MG63 (cell line): ENCODE measurements at regions not wholly inside any gene's neighbourhood (a gene's known extent, or its start where the extent isn't known, plus 50 kb on each side); places are given as distances from the start of the nearest gene placed in this dataset.

Source experiments
- DNase-seq: peaks from one replicate; pipeline ENCODE4 v3.0.0-alpha.2; 2020
- H3K27me3 ChIP-seq: fragments of 250-450 bp; sonication (Bioruptor Pico); 2 replicates; pipeline ENCODE4 v1.5.1; 2020; ENCODE audit warnings: mild to moderate bottlenecking, moderate library complexity
- H3K36me3 ChIP-seq: fragments of 250-450 bp; sonication (Bioruptor Pico); 2 replicates; pipeline ENCODE4 v1.5.1; 2020; ENCODE audit warnings: mild to moderate bottlenecking, moderate library complexity
- H3K4me3 ChIP-seq: fragments of 250-450 bp; sonication (Bioruptor Pico); 2 replicates; pipeline ENCODE4 v1.5.1; 2020; ENCODE audit warnings: mild to moderate bottlenecking, moderate library complexity
- H3K9me3 ChIP-seq: fragments of 250-450 bp; sonication (Bioruptor Pico); 2 replicates; pipeline ENCODE4 v1.5.1; 2020; ENCODE audit warnings: mild to moderate bottlenecking, moderate library complexity

DNA sequence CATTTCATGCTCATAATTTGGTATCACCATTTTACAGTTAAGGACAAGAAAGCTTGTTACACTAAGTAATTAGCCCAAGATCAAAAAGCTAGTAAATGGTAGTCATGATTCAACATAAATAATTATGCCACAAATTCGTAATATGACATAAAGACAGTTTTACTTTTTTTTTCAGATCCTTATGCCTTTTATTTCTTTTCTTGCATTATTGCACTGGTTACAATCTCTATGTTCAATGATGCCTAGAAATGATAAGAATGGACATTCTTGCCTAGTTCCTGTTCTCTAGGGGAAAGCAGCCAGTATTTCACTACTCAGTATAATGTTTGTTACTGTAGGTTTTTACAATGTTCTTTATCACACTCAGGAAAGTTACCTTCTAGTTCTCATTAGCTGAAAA is 106.4 kb upstream of the ARHGAP5 start:
- no peaks in the 10 kb centered on the region for H3K27me3 ChIP-seq
- H3K36me3 ChIP-seq = no peaks in the 10 kb centered on the region
- no peak for DNase-seq
- H3K9me3 ChIP-seq = no peaks in the 10 kb centered on the region; the same call in 1 of the 2 replicates
- no peak overlapping the region for H3K4me3 ChIP-seq

DNA sequence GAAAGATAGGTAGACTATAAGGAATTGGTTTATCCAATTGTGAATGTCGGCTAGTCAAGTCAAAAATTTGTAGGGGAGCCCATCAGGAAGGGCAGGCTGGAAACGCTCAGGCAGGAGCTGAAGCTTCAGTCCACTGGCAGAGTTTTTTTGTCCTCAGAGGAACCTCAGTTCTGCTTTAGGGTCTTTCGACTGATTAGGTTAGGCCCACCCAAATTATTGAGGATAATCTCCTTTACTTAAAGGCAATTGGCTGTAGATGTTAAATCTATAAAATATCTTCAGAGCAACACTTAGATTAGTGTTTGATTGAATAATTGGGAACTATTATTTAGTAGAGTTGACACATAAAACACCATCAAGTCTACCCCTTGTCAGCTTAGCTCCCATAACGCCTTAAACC is 105.5 kb upstream of the ARHGAP5 start:
- H3K9me3 ChIP-seq = no peaks in the 10 kb centered on the region; the same call in 1 of the 2 replicates
- DNase-seq = no peak
- H3K36me3 ChIP-seq = no peaks in the 10 kb centered on the region
- H3K27me3 ChIP-seq = no peaks in the 10 kb centered on the region
- no peak overlapping the region for H3K4me3 ChIP-seq

DNA sequence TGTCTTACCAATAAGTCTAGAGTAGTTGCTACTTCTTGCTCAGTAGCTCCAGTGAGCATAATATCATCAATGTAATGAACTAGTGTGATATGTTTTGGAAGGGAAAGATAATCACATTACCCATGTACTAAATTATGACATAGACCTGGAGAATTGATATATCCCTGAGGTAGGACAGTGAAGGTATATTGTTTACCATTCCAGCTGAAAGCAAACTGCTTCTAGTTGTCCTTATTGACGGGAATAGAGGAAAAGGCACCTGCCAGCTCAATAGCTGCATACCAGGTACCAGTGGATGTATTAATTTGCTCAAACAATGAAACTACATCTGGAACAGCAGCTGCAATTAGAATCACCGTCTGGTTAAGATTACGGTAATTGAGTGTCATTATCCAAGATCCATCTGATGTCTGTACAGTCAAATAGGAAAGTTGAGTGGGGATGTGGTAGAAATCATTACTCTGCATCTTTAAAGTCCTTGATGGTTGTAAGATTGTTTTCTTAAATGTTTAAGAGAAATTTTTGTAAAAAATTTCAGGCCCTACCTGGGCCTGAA is 100.0 kb upstream of the ARHGAP5 start:
- Histone ChIP-seq H3K27me3 (no peaks in the 10 kb centered on the region), H3K4me3 (no peak overlapping the region), H3K9me3 (no peaks in the 10 kb centered on the region), H3K36me3 (no peaks in the 10 kb centered on the region)
- no peak for DNase-seq

DNA sequence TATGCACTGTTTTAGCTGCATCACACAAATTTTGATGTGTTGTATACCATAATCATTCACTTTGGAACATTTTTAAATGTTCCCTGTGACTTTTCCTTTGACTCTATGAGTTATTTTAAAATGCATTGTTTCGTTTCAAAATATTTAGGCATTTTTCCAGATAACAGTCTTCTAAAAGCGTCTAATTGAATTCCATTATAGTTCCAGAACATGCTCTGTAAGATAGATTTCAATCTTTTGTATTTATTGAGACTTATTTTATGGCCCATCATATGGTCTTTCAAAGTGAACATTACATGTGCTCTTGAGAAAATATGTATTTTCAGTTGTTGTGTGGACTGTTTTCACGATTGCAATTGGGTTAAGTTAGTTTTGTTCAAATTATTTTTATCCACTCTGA is 98.7 kb upstream of the ARHGAP5 start:
- Histone ChIP-seq H3K27me3 (no peaks in the 10 kb centered on the region), H3K4me3 (no peak overlapping the region), H3K36me3 (no peaks in the 10 kb centered on the region), H3K9me3 (no peaks in the 10 kb centered on the region)
- DNase-seq = no peak

DNA sequence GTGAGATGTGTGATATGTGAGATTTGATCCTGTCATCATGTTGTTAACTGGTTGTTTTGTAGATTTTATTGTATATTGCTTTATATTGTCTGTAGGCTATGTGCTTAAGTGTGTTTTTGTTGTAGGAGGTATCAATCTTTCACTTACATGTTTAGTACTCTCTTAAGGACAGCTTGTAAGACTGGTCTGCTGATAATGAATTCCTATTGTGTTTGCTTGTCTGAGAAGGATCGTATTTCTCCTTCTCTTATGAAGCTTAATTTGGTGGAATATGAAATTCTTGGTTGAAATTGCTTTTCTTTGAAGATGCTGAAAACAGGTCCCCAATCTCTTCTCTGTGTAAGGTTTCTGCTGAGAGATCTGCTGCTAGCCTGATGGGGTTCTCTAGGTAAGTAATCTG is 94.5 kb upstream of the ARHGAP5 start:
- Histone ChIP-seq H3K36me3 (no peaks in the 10 kb centered on the region), H3K4me3 (no peak overlapping the region), H3K9me3 (no peaks in the 10 kb centered on the region), H3K27me3 (no peaks in the 10 kb centered on the region)
- no peak for DNase-seq

DNA sequence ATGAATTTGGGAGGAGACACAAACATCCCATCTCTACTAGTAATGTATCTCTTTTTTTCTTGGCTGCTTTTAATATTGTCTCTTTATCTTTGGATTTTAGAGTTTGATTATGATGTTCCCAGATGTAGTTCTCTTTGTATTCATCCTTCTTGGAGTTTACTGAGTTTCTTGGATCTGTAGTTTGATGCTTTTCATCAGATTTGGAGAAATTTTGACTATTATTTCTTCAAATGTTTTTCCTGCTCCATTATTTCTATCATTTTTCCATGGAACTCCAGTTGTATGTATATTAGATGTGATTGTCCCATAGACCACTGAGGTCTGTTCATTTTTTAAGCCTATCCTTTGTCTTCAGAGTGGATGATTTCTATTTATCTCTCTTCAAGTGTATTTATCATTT is 90.7 kb upstream of the ARHGAP5 start:
- no peak overlapping the region for H3K4me3 ChIP-seq
- DNase-seq = no peak
- no peaks in the 10 kb centered on the region for H3K27me3 ChIP-seq
- no peaks in the 10 kb centered on the region for H3K9me3 ChIP-seq
- no peaks in the 10 kb centered on the region for H3K36me3 ChIP-seq

DNA sequence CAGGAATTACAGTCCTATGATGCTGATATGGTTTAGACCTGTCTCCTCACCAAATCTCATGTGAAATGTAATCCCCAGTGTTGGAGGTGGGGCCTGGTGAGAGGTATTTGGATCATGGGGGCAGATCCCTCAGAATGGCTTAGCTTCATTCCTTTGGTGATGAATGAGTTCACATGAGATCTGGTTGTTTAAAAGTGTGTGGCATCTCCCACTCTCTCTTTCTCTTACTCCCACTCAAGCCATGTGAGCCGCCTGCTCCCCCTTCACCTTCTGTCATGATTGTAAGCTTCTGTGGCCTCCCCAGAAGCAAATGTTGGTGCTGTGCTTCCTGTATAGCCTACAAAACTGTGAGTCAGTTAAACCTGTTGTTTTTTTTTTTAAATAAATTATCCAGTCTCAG is 89.4 kb upstream of the ARHGAP5 start:
- Histone ChIP-seq H3K27me3 (no peaks in the 10 kb centered on the region), H3K4me3 (no peak overlapping the region), H3K9me3 (no peaks in the 10 kb centered on the region), H3K36me3 (no peaks in the 10 kb centered on the region)
- DNase-seq = no peak

DNA sequence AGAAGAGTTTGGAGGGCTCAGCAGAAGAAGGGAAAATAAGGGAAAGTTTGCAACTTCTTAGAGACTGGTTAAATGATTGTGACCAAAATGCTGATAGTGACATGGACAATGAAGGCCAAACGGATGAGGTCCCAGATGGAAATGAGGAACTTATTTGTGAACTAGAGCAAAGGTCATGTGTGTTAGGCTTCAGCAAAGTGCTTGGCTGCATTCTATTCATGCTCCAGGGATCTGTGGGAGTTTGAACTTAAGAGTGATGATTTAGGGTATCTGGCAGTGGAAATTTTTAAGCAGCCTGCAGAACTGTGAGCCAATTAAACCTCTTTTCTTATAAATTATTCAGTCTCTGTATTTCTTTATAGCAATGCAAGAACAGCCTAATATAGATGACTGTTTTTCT is 88.9 kb upstream of the ARHGAP5 start:
- no peak for DNase-seq

DNA sequence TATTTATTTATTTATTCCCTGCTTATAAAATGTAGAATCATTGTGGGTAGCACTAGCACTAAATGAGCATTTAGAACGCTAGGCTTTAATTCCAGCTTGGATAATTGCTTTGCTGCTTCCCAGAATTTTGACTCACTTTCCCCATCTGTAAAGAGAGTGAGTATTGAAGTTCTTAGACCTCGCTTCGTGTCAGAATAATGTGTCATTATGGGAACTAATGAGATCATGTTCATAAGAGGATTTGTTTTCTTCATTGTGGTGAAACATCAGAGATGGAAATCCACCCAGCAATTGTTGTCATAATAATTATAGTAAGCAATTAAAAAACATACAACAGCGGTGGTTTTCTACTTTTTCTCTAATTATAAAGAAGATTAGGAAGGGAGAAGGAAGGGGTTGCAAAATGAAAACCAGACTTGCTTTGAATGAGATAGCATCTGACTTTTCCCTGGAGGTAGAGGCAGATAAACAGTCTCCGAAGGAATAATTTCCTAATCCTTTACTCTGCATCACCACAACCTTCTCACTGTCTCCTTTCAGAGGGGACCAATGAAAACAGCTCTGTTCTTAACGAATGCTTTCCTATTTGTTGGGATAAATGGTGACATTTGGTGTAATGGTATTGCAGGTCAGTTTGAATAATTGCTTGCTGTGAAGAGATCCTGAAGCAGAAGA is 86.8 kb upstream of the ARHGAP5 start:
- no peaks in the 10 kb centered on the region for H3K36me3 ChIP-seq
- DNase-seq = no peak
- H3K4me3 ChIP-seq = no peak overlapping the region

More for the DNA sequence above, 88.9 kb upstream of the ARHGAP5 start:
- Histone ChIP-seq H3K9me3 (no peaks in the 10 kb centered on the region), H3K4me3 (no peak overlapping the region), H3K27me3 (no peaks in the 10 kb centered on the region), H3K36me3 (no peaks in the 10 kb centered on the region)

DNA sequence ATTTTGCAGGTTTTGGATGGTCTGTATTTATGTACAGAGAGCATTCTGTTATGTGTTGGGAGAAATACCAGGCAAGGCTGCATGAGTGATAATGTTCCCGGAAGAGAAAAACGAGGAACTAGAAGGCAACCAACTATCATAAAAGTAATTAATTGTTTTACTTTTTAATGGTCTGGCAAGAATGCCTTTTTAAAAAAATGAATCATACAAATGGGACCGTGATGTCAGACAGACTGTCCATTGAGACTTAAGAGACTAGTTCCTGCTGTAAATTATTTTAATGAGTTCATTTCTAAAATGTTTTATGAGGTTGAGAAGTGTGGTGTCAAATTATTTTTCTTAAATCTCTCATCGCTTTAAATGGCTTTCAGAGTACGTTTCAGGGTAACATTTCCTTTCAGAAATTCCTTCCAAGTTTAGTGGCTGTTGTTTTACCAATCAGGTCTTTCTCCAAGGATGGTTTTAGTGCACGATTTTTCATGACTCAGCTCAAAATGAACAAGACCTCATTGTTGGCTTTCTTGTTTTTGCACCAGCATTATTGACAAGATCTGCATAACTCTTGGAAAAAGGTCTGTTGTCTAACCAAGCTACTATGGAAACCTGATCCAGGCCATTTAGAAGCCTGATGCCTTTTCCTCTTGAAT is 86.1 kb upstream of the ARHGAP5 start:
- Histone ChIP-seq H3K36me3 (no peaks in the 10 kb centered on the region), H3K27me3 (no peaks in the 10 kb centered on the region), H3K4me3 (no peak overlapping the region), H3K9me3 (no peaks in the 10 kb centered on the region)
- DNase-seq = no peak

More for the DNA sequence above, 86.8 kb upstream of the ARHGAP5 start:
- H3K9me3 ChIP-seq = no peaks in the 10 kb centered on the region
- no peaks in the 10 kb centered on the region for H3K27me3 ChIP-seq

DNA sequence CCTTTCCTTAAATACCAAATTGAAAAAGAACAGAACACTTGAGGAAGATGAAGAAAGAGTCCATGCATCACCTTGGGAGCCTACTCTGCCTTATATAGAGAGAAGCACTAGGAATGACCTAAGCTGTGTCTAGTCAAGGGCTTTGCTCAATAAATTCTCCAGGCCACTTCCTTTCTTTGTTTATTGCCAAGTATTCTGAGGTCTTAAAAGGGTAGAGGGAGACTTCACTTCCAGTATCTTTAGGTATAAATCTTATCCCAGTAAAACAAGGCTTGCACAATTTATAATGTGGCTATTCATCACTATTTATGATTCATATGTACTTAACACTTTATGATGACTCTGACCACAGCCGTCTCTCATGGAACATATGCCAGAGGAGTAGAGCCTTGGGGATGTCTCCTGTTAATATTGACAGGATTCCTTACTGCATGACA is 85.1 kb upstream of the ARHGAP5 start:
- DNase-seq = peak; percentile 7
- no peaks in the 10 kb centered on the region for H3K9me3 ChIP-seq
- H3K36me3 ChIP-seq = no peaks in the 10 kb centered on the region
- no peaks in the 10 kb centered on the region for H3K27me3 ChIP-seq
- H3K4me3 ChIP-seq = no peak overlapping the region

DNA sequence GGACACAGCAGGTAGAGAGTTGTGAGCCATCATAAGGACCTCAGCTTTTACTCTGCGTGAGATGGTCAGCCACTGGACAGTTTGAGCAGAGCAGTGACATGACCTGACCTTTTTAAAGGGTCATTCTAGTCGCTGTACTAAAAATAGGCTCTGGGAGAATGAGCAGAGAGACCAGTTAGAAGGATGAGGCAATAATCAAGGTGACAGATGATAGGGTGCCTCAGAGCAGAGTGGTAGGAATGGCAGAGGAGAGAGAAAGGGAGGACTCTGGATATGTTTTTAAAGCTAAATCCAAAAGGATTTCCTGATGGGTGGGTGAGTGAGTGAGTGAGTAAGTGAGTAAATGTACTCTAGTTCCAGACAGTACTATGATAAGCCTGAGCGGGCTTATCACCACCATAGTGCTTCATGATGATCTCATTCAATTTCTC is 83.6 kb upstream of the ARHGAP5 start:
- Histone ChIP-seq H3K27me3 (no peaks in the 10 kb centered on the region), H3K4me3 (no peak overlapping the region), H3K9me3 (no peaks in the 10 kb centered on the region), H3K36me3 (no peaks in the 10 kb centered on the region)
- no peak for DNase-seq

DNA sequence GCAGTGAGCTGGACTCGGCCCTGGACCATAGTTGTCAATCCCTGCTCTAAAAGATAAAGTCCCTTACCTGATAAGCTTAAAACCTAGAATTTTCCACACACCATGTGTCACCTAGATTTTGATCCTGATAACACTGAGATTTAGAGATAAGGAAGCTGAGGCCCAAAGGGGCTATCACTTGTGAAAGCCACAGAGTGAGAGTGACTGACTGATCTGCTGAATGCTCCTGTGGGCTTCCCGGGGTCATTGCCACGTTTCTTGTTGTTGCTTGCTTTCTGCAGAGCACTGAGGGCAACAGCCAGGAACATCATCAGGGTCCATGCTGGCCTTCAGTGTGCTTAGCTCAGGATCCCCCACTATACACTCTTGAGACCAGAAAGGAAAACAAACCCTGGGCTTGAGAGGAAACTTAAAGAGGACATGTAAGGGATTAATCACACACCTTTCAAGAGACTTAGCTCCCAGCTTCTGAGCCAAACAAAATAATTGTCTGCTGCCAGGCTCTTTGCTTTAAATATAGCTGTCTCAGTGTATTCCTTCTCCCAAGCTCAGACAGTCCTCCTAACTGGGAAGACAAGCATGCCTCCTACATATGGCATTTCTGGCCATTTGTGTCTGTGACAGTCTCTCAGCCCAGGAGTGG is 82.6 kb upstream of the ARHGAP5 start:
- no peaks in the 10 kb centered on the region for H3K27me3 ChIP-seq
- no peaks in the 10 kb centered on the region for H3K36me3 ChIP-seq
- H3K9me3 ChIP-seq = no peaks in the 10 kb centered on the region
- H3K4me3 ChIP-seq = no peak overlapping the region
- no peak for DNase-seq

DNA sequence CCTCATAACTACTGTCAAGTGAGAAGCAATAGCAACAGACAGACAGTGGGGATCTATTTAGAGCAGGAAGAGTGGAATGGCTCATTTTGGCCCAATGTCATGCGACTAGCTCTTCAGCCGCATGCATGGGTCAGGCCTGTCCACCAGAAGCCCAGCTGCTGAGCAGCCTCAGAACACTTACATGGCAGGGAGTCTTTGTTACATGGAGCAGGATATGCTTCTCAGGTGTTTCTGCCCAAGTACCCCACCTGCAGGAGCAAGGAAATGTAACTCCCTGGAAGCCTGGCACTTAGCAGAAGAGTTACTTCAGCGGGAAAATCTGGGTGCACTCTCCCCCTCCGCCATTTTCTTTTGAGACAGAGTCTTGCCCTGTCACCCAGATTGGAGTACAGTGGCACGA is 73.5 kb upstream of the ARHGAP5 start:
- Histone ChIP-seq H3K27me3 (no peaks in the 10 kb centered on the region), H3K9me3 (no peaks in the 10 kb centered on the region), H3K36me3 (no peaks in the 10 kb centered on the region), H3K4me3 (no peak overlapping the region)
- DNase-seq = no peak

DNA sequence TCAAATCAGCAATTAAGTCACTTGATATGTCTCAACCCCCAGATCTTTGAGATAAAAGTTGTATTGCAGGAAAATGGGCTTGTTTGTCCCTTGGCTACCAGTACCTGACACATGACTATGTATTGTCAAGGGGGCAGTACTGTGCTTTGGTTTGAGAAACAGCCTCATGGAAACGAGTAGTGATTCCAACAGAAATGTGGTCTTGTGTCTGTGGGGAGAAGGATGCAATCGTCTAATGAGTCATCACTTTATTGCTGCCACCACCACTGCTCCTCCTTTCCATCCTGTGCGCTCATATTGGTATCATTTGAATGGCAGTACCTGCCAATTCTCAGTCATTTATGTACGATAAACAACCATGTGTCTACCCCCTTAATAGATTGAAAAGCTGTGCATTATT is 72.8 kb upstream of the ARHGAP5 start:
- no peak overlapping the region for H3K4me3 ChIP-seq
- DNase-seq = no peak

DNA sequence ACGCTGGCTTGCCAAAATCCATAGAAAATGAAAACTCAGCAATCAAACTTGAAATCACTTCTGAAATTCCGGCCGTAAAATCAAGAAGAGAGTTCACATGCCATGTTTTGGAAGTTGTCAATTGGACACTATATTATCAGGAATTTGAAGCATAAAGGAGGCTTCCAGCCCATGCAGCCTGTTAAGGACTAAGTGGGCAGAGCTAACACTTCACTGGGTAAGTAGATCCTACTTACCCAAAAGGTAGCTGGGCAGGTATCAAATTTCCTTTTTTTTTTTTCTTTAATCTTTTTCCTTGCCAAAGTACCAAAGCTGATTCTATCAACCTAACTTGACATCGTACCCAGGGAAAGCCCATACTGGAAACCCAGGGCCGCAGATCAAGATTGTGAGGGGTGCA is 71.5 kb upstream of the ARHGAP5 start:
- Histone ChIP-seq H3K36me3 (no peaks in the 10 kb centered on the region), H3K27me3 (no peaks in the 10 kb centered on the region), H3K9me3 (no peaks in the 10 kb centered on the region), H3K4me3 (no peak overlapping the region)
- DNase-seq = no peak

More for the DNA sequence above, 72.8 kb upstream of the ARHGAP5 start:
- no peaks in the 10 kb centered on the region for H3K27me3 ChIP-seq
- H3K36me3 ChIP-seq = no peaks in the 10 kb centered on the region
- H3K9me3 ChIP-seq = no peaks in the 10 kb centered on the region

DNA sequence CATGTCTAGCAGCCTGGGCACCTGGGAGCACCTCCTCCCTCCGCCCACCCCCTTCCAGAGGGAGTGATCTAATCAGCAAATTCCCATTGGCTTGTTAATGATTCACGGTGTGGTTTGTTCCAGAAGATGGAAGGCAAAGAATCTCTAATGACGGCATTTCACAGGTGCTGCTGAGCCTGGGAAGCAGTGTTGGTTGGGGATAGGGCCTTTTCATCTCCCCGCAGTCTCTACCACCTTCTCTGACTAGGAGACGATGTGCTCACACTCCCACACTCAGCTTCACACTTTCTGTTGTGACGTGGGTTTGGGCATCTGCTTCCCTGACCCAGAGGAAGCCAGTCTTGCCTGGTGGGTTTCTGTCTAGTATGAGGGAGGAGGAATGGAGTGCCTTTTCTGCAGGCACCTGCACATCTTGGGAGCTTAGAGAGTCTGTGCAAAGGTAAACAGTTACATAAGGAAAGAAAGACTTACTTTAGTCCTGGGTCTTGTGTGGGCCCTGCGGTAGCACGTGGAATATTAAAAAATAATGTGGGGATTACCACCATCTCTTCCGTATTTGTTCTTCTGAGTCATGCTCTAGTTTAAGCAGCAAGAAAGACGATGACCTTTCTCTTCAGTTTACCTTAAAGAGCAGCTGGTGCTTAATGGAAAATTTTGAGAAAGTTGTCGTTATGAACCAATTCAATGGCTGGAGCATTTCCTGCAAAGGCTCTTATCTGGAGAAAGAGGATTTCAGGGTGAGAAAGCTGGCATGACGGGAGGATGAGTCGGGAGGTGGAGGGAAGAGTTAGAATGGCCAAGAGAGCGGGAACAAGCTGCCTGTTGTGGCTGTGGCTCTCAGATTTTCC is 70.6 kb upstream of the ARHGAP5 start:
- Histone ChIP-seq H3K9me3 (no peaks in the 10 kb centered on the region), H3K27me3 (no peaks in the 10 kb centered on the region), H3K4me3 (no peak overlapping the region), H3K36me3 (no peaks in the 10 kb centered on the region)
- DNase-seq = no peak
